Karpas-422 (cell line): ENCODE measurements at regions not wholly inside any gene's neighbourhood (a gene's known extent, or its start where the extent isn't known, plus 50 kb on each side); places are given as distances from the start of the nearest gene placed in this dataset.

Experiments
- DNase-seq: peaks from one replicate; pipeline ENCODE4 v3.0.0-alpha.2; 2015
- H2AFZ ChIP-seq: fragments of 200-600 bp; sonication (generic); 2 replicates; pipeline ENCODE4 v1.6.1; 2014; ENCODE audit warnings: antibody characterized with exemption, low read length, mixed read lengths
- H3K27ac ChIP-seq: fragments of 200-600 bp; sonication (generic); 2 replicates; pipeline ENCODE4 v1.5.1; 2014; ENCODE audit warnings: mild to moderate bottlenecking, low read length, moderate library complexity
- H3K27me3 ChIP-seq: fragments of 200-600 bp; sonication (generic); 2 replicates; pipeline ENCODE4 v1.6.1; 2014; ENCODE audit warnings: low read length, mixed read lengths
- H3K36me3 ChIP-seq: fragments of 200-600 bp; sonication (generic); 2 replicates; pipeline ENCODE4 v1.6.1; 2014; ENCODE audit warnings: low read length, mixed read lengths; ENCODE audit not compliant: insufficient read depth
- H3K4me1 ChIP-seq: fragments of 200-600 bp; sonication (generic); 2 replicates; pipeline ENCODE4 v1.6.1; 2014; ENCODE audit warnings: mild to moderate bottlenecking, low read length, mixed read lengths
- H3K4me2 ChIP-seq: fragments of 200-600 bp; sonication (generic); 2 replicates; pipeline ENCODE4 v1.6.1; 2014; ENCODE audit warnings: low read length, low read depth, mild to moderate bottlenecking; ENCODE audit not compliant: poor library complexity, severe bottlenecking
- H3K4me3 ChIP-seq: fragments of 200-600 bp; sonication (generic); 2 replicates; pipeline ENCODE4 v1.5.1; 2014; ENCODE audit warnings: mild to moderate bottlenecking, antibody characterized with exemption, low read length, mixed read lengths
- H3K79me2 ChIP-seq: fragments of 200-600 bp; sonication (generic); 2 replicates; pipeline ENCODE4 v1.6.1; 2014; ENCODE audit warnings: mild to moderate bottlenecking, low read length, mixed read lengths
- H3K9ac ChIP-seq: fragments of 200-600 bp; sonication (generic); 2 replicates; pipeline ENCODE4 v1.6.0; 2014; ENCODE audit warnings: low read length
- H3K9me2 ChIP-seq: fragments of 200-600 bp; sonication (generic), shearing (Covaris generic); replicated peaks from 2 replicates; pipeline ENCODE4 v1.6.0; 2014; ENCODE audit warnings: mild to moderate bottlenecking, low read length, moderate library complexity; ENCODE audit not compliant: insufficient read depth
- H3K9me3 ChIP-seq: fragments of 300-700, 200-600 bp; sonication (generic); 2 replicates; pipeline ENCODE4 v1.6.1; 2014; ENCODE audit warnings: low read length, mixed read lengths
- H4K20me1 ChIP-seq: fragments of 200-600 bp; sonication (generic); 2 replicates; pipeline ENCODE4 v1.6.1; 2014; ENCODE audit warnings: mild to moderate bottlenecking, antibody characterized with exemption, low read length, low read depth; ENCODE audit not compliant: insufficient read depth

DNA sequence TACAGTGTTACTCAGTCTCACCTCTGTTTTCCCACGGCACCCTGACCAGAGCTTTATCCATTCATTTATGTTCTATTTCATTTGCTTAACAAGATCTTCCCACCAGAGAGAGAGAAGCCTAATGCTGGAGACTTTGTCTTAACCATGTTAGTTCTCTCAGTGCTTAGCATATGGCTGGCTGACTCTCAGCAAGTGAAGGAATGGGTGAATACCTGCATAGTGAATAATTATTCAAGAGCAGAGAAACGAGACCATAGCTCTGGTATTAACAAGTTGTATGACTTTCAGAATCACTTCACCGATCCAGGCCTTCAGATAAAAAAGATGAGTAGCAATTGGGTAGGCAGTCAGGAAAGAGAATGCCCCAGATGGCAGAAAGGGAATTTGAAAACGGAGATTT is 686.3 kb downstream of the LIG4 start:
- H3K79me2 ChIP-seq = no peaks in the 10 kb centered on the region
- H3K27ac ChIP-seq = no peak overlapping the region
- H3K4me3 ChIP-seq = no peak overlapping the region
- no peaks in the 10 kb centered on the region for H3K36me3 ChIP-seq
- H3K9ac ChIP-seq = no peak overlapping the region
- no peaks in the 10 kb centered on the region for H4K20me1 ChIP-seq
- no peaks in the 10 kb centered on the region for H3K4me1 ChIP-seq
- H2AFZ ChIP-seq = no peak overlapping the region
- H3K9me3 ChIP-seq = peaks cover 43% of the 10 kb centered on the region
- no peak overlapping the region for H3K4me2 ChIP-seq
- no peak for DNase-seq
- H3K27me3 ChIP-seq = no peaks in the 10 kb centered on the region
- no peaks in the 10 kb centered on the region for H3K9me2 ChIP-seq

GRCh38 chr13:107518780-107519179 is 696.6 kb downstream of the LIG4 start:
- Histone ChIP-seq H3K9me3 (peaks cover 19% of the 10 kb centered on the region), H4K20me1 (no peaks in the 10 kb centered on the region), H3K79me2 (no peaks in the 10 kb centered on the region), H3K4me1 (no peaks in the 10 kb centered on the region), H3K9ac (no peak overlapping the region), H3K4me3 (no peak overlapping the region), H3K4me2 (no peak overlapping the region), H3K36me3 (no peaks in the 10 kb centered on the region), H3K27ac (no peak overlapping the region), H3K9me2 (no peaks in the 10 kb centered on the region), H3K27me3 (no peaks in the 10 kb centered on the region), H2AFZ (no peak overlapping the region)
- no peak for DNase-seq

- H3K9me3 ChIP-seq = peaks cover 19% of the 10 kb centered on the region
- H3K9ac ChIP-seq = no peak overlapping the region
- no peaks in the 10 kb centered on the region for H3K79me2 ChIP-seq
- no peaks in the 10 kb centered on the region for H3K36me3 ChIP-seq
- H2AFZ ChIP-seq = no peak overlapping the region
- H3K27ac ChIP-seq = no peak overlapping the region
- no peak overlapping the region for H3K4me2 ChIP-seq
- H3K9me2 ChIP-seq = no peaks in the 10 kb centered on the region
- no peaks in the 10 kb centered on the region for H4K20me1 ChIP-seq
- H3K4me3 ChIP-seq = no peak overlapping the region
- no peaks in the 10 kb centered on the region for H3K4me1 ChIP-seq
- H3K27me3 ChIP-seq = no peaks in the 10 kb centered on the region
- DNase-seq = no peak
Measured at GRCh38 chr13:107518292-107518691, 697.0 kb downstream of the LIG4 start.

- H3K27me3 ChIP-seq = no peaks in the 10 kb centered on the region
- no peaks in the 10 kb centered on the region for H3K79me2 ChIP-seq
- H3K9me3 ChIP-seq = peaks cover 19% of the 10 kb centered on the region
- no peaks in the 10 kb centered on the region for H3K9me2 ChIP-seq
- H4K20me1 ChIP-seq = no peaks in the 10 kb centered on the region
- no peak overlapping the region for H3K4me2 ChIP-seq
- H2AFZ ChIP-seq = no peak overlapping the region
- no peak overlapping the region for H3K9ac ChIP-seq
- no peak for DNase-seq
- H3K4me3 ChIP-seq = no peak overlapping the region
- H3K36me3 ChIP-seq = no peaks in the 10 kb centered on the region
- H3K27ac ChIP-seq = no peak overlapping the region
- H3K4me1 ChIP-seq = no peaks in the 10 kb centered on the region
Measured at GRCh38 chr13:107516517-107516916, 698.8 kb downstream of the LIG4 start.

GRCh38 chr13:107512551-107512950 is 702.8 kb downstream of the LIG4 start:
- H3K9me3 ChIP-seq = peaks cover 19% of the 10 kb centered on the region
- no peak overlapping the region for H3K9ac ChIP-seq
- H3K27ac ChIP-seq = no peak overlapping the region
- H3K27me3 ChIP-seq = no peaks in the 10 kb centered on the region
- DNase-seq = no peak
- H2AFZ ChIP-seq = no peak overlapping the region
- H4K20me1 ChIP-seq = no peaks in the 10 kb centered on the region
- H3K4me3 ChIP-seq = no peak overlapping the region
- no peaks in the 10 kb centered on the region for H3K79me2 ChIP-seq
- H3K9me2 ChIP-seq = no peaks in the 10 kb centered on the region
- H3K4me1 ChIP-seq = no peaks in the 10 kb centered on the region
- no peak overlapping the region for H3K4me2 ChIP-seq
- H3K36me3 ChIP-seq = no peaks in the 10 kb centered on the region

- Histone ChIP-seq H3K27me3 (no peaks in the 10 kb centered on the region), H2AFZ (no peak overlapping the region), H3K9me2 (no peaks in the 10 kb centered on the region), H3K4me2 (no peak overlapping the region), H3K36me3 (no peaks in the 10 kb centered on the region), H3K79me2 (no peaks in the 10 kb centered on the region), H3K27ac (no peak overlapping the region), H3K4me3 (no peak overlapping the region), H4K20me1 (no peaks in the 10 kb centered on the region), H3K4me1 (no peaks in the 10 kb centered on the region), H3K9me3 (peaks cover 27% of the 10 kb centered on the region), H3K9ac (no peak overlapping the region)
- no peak for DNase-seq
Measured at GRCh38 chr13:107497661-107498060, 717.7 kb downstream of the LIG4 start.

DNA sequence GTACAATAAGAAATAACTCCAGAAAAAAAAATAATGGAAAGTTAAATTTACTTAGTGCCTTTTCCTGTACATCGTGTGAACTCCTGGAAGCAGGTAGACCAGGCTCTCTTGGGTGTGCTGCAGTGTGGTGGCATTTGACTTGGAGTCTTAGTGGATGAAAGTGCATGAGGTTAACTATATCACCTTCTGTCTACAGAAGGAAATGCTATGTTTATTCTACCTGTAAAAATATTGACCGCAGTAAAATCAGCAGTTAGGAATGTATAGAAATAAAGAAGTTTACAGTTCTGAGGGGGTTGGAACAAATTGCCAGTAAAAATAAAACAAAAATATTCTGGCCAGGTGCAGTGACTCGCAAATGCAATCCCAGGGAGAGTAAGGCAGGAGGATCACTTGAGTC is 722.1 kb downstream of the LIG4 start:
- Histone ChIP-seq H3K4me1 (no peaks in the 10 kb centered on the region), H3K27me3 (no peaks in the 10 kb centered on the region), H3K9me2 (no peaks in the 10 kb centered on the region), H3K9ac (no peak overlapping the region), H3K4me2 (no peak overlapping the region), H3K36me3 (no peaks in the 10 kb centered on the region), H3K27ac (no peak overlapping the region), H3K9me3 (peaks cover 21% of the 10 kb centered on the region), H4K20me1 (no peaks in the 10 kb centered on the region), H3K4me3 (no peak overlapping the region), H3K79me2 (no peaks in the 10 kb centered on the region), H2AFZ (no peak overlapping the region)
- DNase-seq = no peak

- no peaks in the 10 kb centered on the region for H3K9me2 ChIP-seq
- H3K79me2 ChIP-seq = no peaks in the 10 kb centered on the region
- no peak overlapping the region for H3K4me3 ChIP-seq
- H2AFZ ChIP-seq = no peak overlapping the region
- H3K4me1 ChIP-seq = no peaks in the 10 kb centered on the region
- no peaks in the 10 kb centered on the region for H3K36me3 ChIP-seq
- no peaks in the 10 kb centered on the region for H3K27me3 ChIP-seq
- no peak overlapping the region for H3K27ac ChIP-seq
- no peaks in the 10 kb centered on the region for H4K20me1 ChIP-seq
- H3K9me3 ChIP-seq = peaks cover 22% of the 10 kb centered on the region
- H3K9ac ChIP-seq = no peak overlapping the region
- DNase-seq = no peak
- no peak overlapping the region for H3K4me2 ChIP-seq
Measured at GRCh38 chr13:107482688-107483087, 732.6 kb downstream of the LIG4 start.

- H3K9ac ChIP-seq = no peak overlapping the region
- H3K79me2 ChIP-seq = no peaks in the 10 kb centered on the region
- no peaks in the 10 kb centered on the region for H3K4me1 ChIP-seq
- no peak overlapping the region for H2AFZ ChIP-seq
- peaks cover 19% of the 10 kb centered on the region for H3K9me3 ChIP-seq
- H3K27me3 ChIP-seq = no peaks in the 10 kb centered on the region
- no peak overlapping the region for H3K4me3 ChIP-seq
- no peak overlapping the region for H3K4me2 ChIP-seq
- H3K9me2 ChIP-seq = no peaks in the 10 kb centered on the region
- no peak for DNase-seq
- no peak overlapping the region for H3K27ac ChIP-seq
- no peaks in the 10 kb centered on the region for H3K36me3 ChIP-seq
- H4K20me1 ChIP-seq = no peaks in the 10 kb centered on the region
Measured at GRCh38 chr13:107480130-107480529, 735.2 kb downstream of the LIG4 start.
